NT2/D1 (cell line): ENCODE measurements at regions not wholly inside any gene's neighbourhood (a gene's known extent, or its start where the extent isn't known, plus 50 kb on each side); places are given as distances from the start of the nearest gene placed in this dataset.

ENCODE experiments used
- DNase-seq: peaks from one replicate; pipeline ENCODE4 v3.0.0-alpha.2; 2011; ENCODE audit warnings: low read depth, low spot score
- H3K27me3 ChIP-seq: 2 replicates; pipeline ENCODE4 v1.6.0; 2011; ENCODE audit warnings: mild to moderate bottlenecking; ENCODE audit not compliant: insufficient read length, insufficient read depth
- H3K36me3 ChIP-seq: 2 replicates; pipeline ENCODE4 v1.6.1; 2011; ENCODE audit warnings: mild to moderate bottlenecking, low read length, mixed read lengths; ENCODE audit not compliant: insufficient read depth, insufficient read length
- H3K4me1 ChIP-seq: 2 replicates; pipeline ENCODE4 v1.5.1; 2011; ENCODE audit not compliant: insufficient read depth, insufficient read length
- H3K4me3 ChIP-seq: 2 replicates; pipeline ENCODE4 v1.5.1; 2011; ENCODE audit warnings: low read depth; ENCODE audit not compliant: insufficient read length
- H3K9ac ChIP-seq: 2 replicates; pipeline ENCODE4 v1.6.0; 2011; ENCODE audit warnings: low read depth; ENCODE audit not compliant: insufficient read length
- H3K9me3 ChIP-seq: 2 replicates; pipeline ENCODE4 v1.5.1; 2011; ENCODE audit warnings: mild to moderate bottlenecking, low read length; ENCODE audit not compliant: insufficient read depth
- SUZ12 ChIP-seq: IDR thresholded peaks from 2 replicates; pipeline ENCODE4 v1.6.1; 2011; ENCODE audit not compliant: insufficient read length, insufficient read depth; ENCODE audit errors: extremely low read depth
- YY1 ChIP-seq: IDR thresholded peaks from 2 replicates; pipeline ENCODE4 v1.6.1; 2011; ENCODE audit not compliant: insufficient read length, insufficient read depth
- ZNF274 ChIP-seq: IDR thresholded peaks from 2 replicates; pipeline ENCODE4 v1.6.1; 2011; ENCODE audit warnings: mild to moderate bottlenecking, low read depth, low read length

- H3K9me3 ChIP-seq = no peaks in the 10 kb centered on the region
- no peaks in the 10 kb centered on the region for H3K27me3 ChIP-seq
- no peaks in the 10 kb centered on the region for H3K4me1 ChIP-seq
- no peak for TF ChIP-seq YY1
- TF ChIP-seq ZNF274 = no peak
- no peak for TF ChIP-seq SUZ12
- H3K9ac ChIP-seq = no peak overlapping the region
- no peak overlapping the region for H3K4me3 ChIP-seq
- no peaks in the 10 kb centered on the region for H3K36me3 ChIP-seq
- DNase-seq = no peak
These were observed 608.7 kb downstream of the ISL1 start for GRCh38 chr5:51991940-51992339.

- Histone ChIP-seq H3K27me3 (no peaks in the 10 kb centered on the region), H3K9ac (no peak overlapping the region), H3K9me3 (no peaks in the 10 kb centered on the region), H3K36me3 (no peaks in the 10 kb centered on the region), H3K4me1 (no peaks in the 10 kb centered on the region), H3K4me3 (no peak overlapping the region)
- no peak for TF ChIP-seq ZNF274
- no peak for TF ChIP-seq SUZ12
- no peak for TF ChIP-seq YY1
- no peak for DNase-seq
These were observed 612.6 kb downstream of the ISL1 start for GRCh38 chr5:51995773-51996306.

GRCh38 chr5:51996356-51996861, 613.2 kb downstream of the ISL1 start:
- Histone ChIP-seq H3K27me3 (no peaks in the 10 kb centered on the region), H3K4me3 (no peak overlapping the region), H3K9ac (no peak overlapping the region), H3K9me3 (no peaks in the 10 kb centered on the region), H3K36me3 (no peaks in the 10 kb centered on the region), H3K4me1 (no peaks in the 10 kb centered on the region)
- TF ChIP-seq ZNF274 (no peak), YY1 (no peak), SUZ12 (no peak)
- DNase-seq = no peak

GRCh38 chr5:51997500-51997899, 614.3 kb downstream of the ISL1 start:
- no peaks in the 10 kb centered on the region for H3K27me3 ChIP-seq
- no peak for DNase-seq

GRCh38 chr5:51997949-51998348, 614.7 kb downstream of the ISL1 start:
- no peaks in the 10 kb centered on the region for H3K4me1 ChIP-seq
- no peak for DNase-seq
- no peak overlapping the region for H3K9ac ChIP-seq
- H3K27me3 ChIP-seq = no peaks in the 10 kb centered on the region
- H3K9me3 ChIP-seq = no peaks in the 10 kb centered on the region
- H3K36me3 ChIP-seq = no peaks in the 10 kb centered on the region
- TF ChIP-seq YY1 (no peak), SUZ12 (no peak), ZNF274 (no peak)
- no peak overlapping the region for H3K4me3 ChIP-seq

More at GRCh38 chr5:51997500-51997899, 614.3 kb downstream of the ISL1 start:
- no peak overlapping the region for H3K4me3 ChIP-seq
- TF ChIP-seq SUZ12 (no peak), YY1 (no peak), ZNF274 (no peak)
- H3K9ac ChIP-seq = no peak overlapping the region
- H3K9me3 ChIP-seq = no peaks in the 10 kb centered on the region
- no peaks in the 10 kb centered on the region for H3K4me1 ChIP-seq
- H3K36me3 ChIP-seq = no peaks in the 10 kb centered on the region

- H3K4me1 ChIP-seq = no peaks in the 10 kb centered on the region
- H3K9me3 ChIP-seq = no peaks in the 10 kb centered on the region
- DNase-seq = peak; percentile 23
- no peaks in the 10 kb centered on the region for H3K36me3 ChIP-seq
- no peaks in the 10 kb centered on the region for H3K27me3 ChIP-seq
- TF ChIP-seq YY1 = no peak
- TF ChIP-seq SUZ12 = no peak
- no peak for TF ChIP-seq ZNF274
- no peak overlapping the region for H3K9ac ChIP-seq
- H3K4me3 ChIP-seq = no peak overlapping the region
These were observed 624.1 kb downstream of the ISL1 start for GRCh38 chr5:52007230-52007858.

- Histone ChIP-seq H3K4me3 (no peak overlapping the region), H3K4me1 (no peaks in the 10 kb centered on the region), H3K36me3 (no peaks in the 10 kb centered on the region), H3K9me3 (no peaks in the 10 kb centered on the region), H3K9ac (no peak overlapping the region), H3K27me3 (no peaks in the 10 kb centered on the region)
- TF ChIP-seq SUZ12 = no peak
- DNase-seq = no peak
These were observed 627.2 kb downstream of the ISL1 start for GRCh38 chr5:52010454-52010853.
